Fibroblast of gingiva (primary cell): ENCODE measurements at regions not wholly inside any gene's neighbourhood (a gene's known extent, or its start where the extent isn't known, plus 50 kb on each side); places are given as distances from the start of the nearest gene placed in this dataset.
"Not testable (repeated sequence)": the region's sequence is repeated elsewhere in the genome, so short reads cannot be mapped to it uniquely, and the experiment has no call there.

ENCODE experiments used
- DNase-seq: peaks from one replicate; pipeline ENCODE4 v3.0.0-alpha.2; 2011; ENCODE audit warnings: low read depth

GRCh38 chr7:45807832-45808231 is 65.0 kb downstream of the CCDC201 start:
- not testable (repeated sequence) for DNase-seq

DNA sequence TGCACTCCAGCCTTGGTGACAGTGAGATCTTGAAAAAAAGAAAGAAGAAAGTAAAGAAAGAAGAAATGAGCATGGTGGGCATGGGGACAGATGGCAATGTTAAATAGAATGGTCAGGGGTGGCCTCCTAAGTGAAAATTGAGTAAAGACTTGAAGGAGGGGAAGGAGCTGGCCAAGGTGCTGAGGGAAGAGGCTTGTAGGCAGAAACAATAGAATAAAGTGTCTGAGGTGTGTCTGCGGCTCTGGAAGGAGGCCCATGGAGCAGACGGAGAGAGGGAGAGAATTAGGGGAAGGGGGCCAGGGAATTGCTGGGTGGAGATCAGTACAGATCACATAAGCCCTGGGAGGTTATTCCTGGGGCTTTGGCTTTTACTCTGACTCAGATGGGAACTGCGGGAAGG is 70.7 kb downstream of the CCDC201 start:
- not testable (repeated sequence) for DNase-seq

DNA sequence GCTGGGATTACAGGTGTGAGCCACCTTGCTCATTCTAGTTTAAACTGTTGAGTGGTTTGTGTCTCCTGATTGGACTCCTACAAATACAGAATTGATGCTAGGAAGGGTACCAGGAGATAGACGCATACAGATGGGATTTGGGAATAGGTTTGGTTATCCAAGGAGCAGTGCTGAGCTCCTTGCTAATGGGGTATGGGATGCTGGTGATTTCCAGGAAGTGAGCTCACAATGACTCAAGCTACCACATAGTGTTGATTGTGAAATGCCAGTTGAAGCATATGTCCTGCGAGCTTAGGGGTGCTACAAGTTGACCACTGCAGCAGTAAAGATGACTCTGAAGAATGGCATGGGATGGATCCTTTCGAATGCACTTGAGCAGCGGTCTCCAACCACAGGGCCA is 75.6 kb downstream of the CCDC201 start:
- DNase-seq: peak; percentile 45

DNA sequence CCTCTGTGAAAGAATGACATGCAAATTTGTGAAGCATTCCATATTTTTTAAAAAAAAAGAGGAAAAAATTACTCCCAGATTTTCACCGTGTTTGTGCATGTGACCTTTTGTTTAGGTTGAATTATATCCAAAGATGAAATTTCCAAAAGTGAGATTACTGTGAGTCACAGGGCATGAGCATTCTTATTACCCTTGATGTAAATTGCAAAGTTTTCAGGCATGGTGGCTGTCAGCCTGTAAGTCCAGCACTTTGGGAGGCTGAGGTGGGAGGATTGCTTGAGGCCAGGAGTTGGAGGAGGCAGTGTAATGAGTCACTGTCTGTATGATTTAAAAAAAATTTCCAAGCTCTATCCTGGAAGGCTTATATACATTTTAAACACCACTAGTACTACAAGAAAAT is 83.2 kb downstream of the CCDC201 start:
- DNase-seq: peak; percentile 41

DNA sequence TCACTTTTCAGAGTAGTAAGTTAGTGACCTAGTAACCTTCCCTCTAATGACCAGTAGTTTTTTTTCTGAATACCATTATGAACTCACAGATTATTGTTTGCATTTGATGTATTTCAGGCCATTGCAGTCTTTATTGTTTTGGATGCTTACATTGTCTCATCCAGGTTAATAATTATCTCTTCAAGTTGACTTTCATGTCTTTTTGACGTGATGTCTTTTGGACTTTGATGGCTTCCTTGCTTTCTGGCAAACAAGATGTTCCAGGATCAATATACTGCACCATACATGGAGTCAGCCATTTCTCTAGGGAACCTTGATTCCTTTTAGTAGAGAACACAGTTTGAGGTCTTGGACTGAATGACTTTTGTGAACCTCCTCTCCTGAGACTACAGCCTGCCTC is 87.2 kb downstream of the CCDC201 start:
- not testable (repeated sequence) for DNase-seq

GRCh38 chr7:45784775-45785174 is 88.1 kb downstream of the CCDC201 start:
- DNase-seq: not testable (repeated sequence)
